ENCODE measurements at regions not wholly inside any gene's neighbourhood (a gene's known extent, or its start where the extent isn't known, plus 50 kb on each side); places are given as distances from the start of the nearest gene placed in this dataset.

GRCh38 chr13:105135852-105136615, 1399.4 kb downstream of the EFNB2 start:
- no peak for DNase-seq (ENCODE audit: extremely low read depth, insufficient read length)
- Histone ChIP-seq H3K36me3 (ENCODE audit: control insufficient read depth, insufficient read depth, low read length) (no peaks in the 10 kb centered on the region), H3K27me3 (replicated peaks; ENCODE audit: control insufficient read depth, insufficient read depth, low read length) (no peaks in the 10 kb centered on the region), H3K4me3 (replicated peaks; ENCODE audit: low read depth, low read length) (no peak overlapping the region)
- no peak for TF ChIP-seq CTCF (IDR thresholded peaks at IDR 0.05; ENCODE audit: insufficient read depth, low read length, poor library complexity, severe bottlenecking)

- H3K36me3 ChIP-seq (ENCODE audit: control insufficient read depth, insufficient read depth, low read length), result no peaks in the 10 kb centered on the region
- H3K27me3 ChIP-seq (replicated peaks; ENCODE audit: control insufficient read depth, insufficient read depth, low read length), result no peaks in the 10 kb centered on the region
- DNase-seq (ENCODE audit: extremely low read depth, insufficient read length), result no peak
- TF ChIP-seq CTCF (IDR thresholded peaks at IDR 0.05; ENCODE audit: insufficient read depth, low read length, poor library complexity, severe bottlenecking), result no peak
- no peak overlapping the region for H3K4me3 ChIP-seq (replicated peaks; ENCODE audit: low read depth, low read length)
Observed at GRCh38 chr13:105127732-105128131, 1407.7 kb downstream of the EFNB2 start.

DNA sequence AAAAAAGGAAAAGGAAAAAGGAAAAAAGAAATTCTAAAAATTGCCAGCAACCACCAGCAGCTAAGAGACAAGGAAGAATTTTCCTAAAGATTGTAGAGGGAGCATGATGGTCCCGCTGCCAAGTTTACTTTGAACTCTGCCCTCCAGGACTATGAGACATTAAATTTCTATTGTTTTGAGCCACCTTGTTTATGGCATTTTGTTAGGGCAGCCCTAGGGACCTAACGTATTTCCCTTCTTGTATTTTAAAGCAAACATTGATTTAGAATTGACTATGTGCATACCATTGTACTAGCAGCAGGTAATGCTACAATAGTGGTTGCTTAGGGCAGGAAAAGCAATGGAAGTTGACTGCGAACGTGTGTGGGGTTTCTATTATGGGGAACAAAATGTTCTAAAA, 1414.2 kb downstream of the EFNB2 start:
- no peak for DNase-seq (ENCODE audit: extremely low read depth, insufficient read length)
- H3K4me3 ChIP-seq (replicated peaks; ENCODE audit: low read depth, low read length), result no peak overlapping the region
- TF ChIP-seq CTCF (IDR thresholded peaks at IDR 0.05; ENCODE audit: insufficient read depth, low read length, poor library complexity, severe bottlenecking), result no peak
- no peaks in the 10 kb centered on the region for H3K27me3 ChIP-seq (replicated peaks; ENCODE audit: control insufficient read depth, insufficient read depth, low read length)
- H3K36me3 ChIP-seq (ENCODE audit: control insufficient read depth, insufficient read depth, low read length), result no peaks in the 10 kb centered on the region

DNA sequence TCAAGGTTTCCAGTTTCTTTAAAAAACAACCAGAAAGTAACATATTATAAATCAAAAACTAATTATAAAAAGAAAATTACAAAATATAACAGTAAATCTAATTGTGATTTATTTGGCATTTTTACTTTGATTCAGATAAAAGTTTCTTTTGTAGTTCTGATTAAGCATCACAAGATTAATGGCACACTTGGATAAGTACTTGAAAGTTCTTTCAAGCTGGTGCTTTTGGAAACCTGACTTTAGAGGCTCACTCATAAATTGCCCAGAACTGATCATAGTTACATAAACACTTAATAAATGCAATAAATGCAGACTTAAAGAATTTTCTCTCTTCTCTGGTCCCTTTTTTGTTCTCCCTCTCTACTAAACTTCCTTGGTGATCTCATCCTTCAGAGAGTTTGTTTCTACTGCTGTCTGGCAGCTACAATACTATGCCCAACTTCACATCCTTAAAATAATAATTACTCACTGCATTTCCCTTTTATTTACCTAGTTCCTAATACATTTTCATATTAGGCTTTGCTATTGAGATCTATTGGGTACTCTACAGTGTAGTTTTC, 1417.0 kb downstream of the EFNB2 start:
- H3K36me3 ChIP-seq (ENCODE audit: control insufficient read depth, insufficient read depth, low read length), result no peaks in the 10 kb centered on the region
- DNase-seq (ENCODE audit: extremely low read depth, insufficient read length), result no peak
- H3K27me3 ChIP-seq (replicated peaks; ENCODE audit: control insufficient read depth, insufficient read depth, low read length), result no peaks in the 10 kb centered on the region
- no peak for TF ChIP-seq CTCF (IDR thresholded peaks at IDR 0.05; ENCODE audit: insufficient read depth, low read length, poor library complexity, severe bottlenecking)
- no peak overlapping the region for H3K4me3 ChIP-seq (replicated peaks; ENCODE audit: low read depth, low read length)

DNA sequence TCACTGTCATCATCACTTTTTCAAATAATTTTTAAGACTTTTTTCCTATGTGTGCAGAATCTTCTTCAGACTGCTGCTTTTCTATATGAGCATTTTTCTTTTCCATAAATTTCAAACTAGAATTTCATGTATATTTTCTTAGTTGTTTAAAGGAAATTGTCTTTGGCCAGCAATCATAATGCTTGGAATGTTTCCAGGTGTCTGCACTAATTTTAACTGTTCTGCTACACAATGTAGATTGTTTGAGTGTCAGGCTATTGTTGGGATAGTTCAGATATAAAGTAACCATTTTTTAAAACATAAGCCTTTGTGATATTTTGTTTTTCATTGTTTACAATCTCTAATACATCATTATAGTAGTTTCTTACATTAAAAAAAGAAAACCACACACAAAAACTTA, 1418.5 kb downstream of the EFNB2 start:
- H3K27me3 ChIP-seq (replicated peaks; ENCODE audit: control insufficient read depth, insufficient read depth, low read length), result no peaks in the 10 kb centered on the region
- no peak for DNase-seq (ENCODE audit: extremely low read depth, insufficient read length)
- no peaks in the 10 kb centered on the region for H3K36me3 ChIP-seq (ENCODE audit: control insufficient read depth, insufficient read depth, low read length)
- no peak overlapping the region for H3K4me3 ChIP-seq (replicated peaks; ENCODE audit: low read depth, low read length)
- no peak for TF ChIP-seq CTCF (IDR thresholded peaks at IDR 0.05; ENCODE audit: insufficient read depth, low read length, poor library complexity, severe bottlenecking)
